A549 (cell line): ENCODE measurements at regions not wholly inside any gene's neighbourhood (a gene's known extent, or its start where the extent isn't known, plus 50 kb on each side); places are given as distances from the start of the nearest gene placed in this dataset.

ENCODE experiments used
- ATAC-seq, 2 experiments: fragments of 200-7000 bp in 1 of 2; fragments of >200 bp in 1 of 2; cut with Nextera tagmentation in 1 of 2; cut with Tn5 transposase in 1 of 2; 3 replicates each; pipeline versions ENCODE4 v1.8.0 to v1.9.1; 2018 to 2020; ENCODE audit warnings: mild to moderate bottlenecking in 1 of 2, moderate library complexity in 1 of 2
- CTCF ChIA-PET: fragments of 300-600 bp; sonication (Branson Sonifier 250); formaldehyde crosslinking; extraction: SDS; loops from one replicate; lab custom pipeline; 2021; ENCODE audit warnings: antibody characterized with exemption, inconsistent platforms; lab: Yijun Ruan, JAX
- POLR2A ChIA-PET: fragments of 350-600 bp; formaldehyde crosslinking; extraction: SDS; loops from one replicate; lab custom pipeline; 2021; ENCODE audit warnings: antibody characterized with exemption, inconsistent platforms; lab: Yijun Ruan, JAX
- DNase-seq, 2 experiments: peaks; one replicate each; pipeline versions ENCODE4 v3.0.0 to v3.0.0-alpha.2; 2011 to 2016; ENCODE audit warnings: low read depth in 1 of 2, low spot score in 1 of 2
- FAIRE-seq: peaks from 2 replicates; lab custom pipeline; 2011; peaks lifted over from hg19 to GRCh38; lab: Jason Lieb, UNC
- H3K27ac ChIP-seq, 2 experiments: fragments of >200 bp; sonication (Bioruptor Twin); formaldehyde crosslinking; 3 replicates each; pipeline ENCODE4 v1.5.1; 2016 to 2017
- H3K4me1 ChIP-seq: fragments of >200 bp; sonication (Bioruptor Twin); formaldehyde crosslinking; 3 replicates; pipeline ENCODE4 v1.6.1; 2016
- H3K4me2 ChIP-seq: fragments of >200 bp; sonication (Bioruptor Twin); formaldehyde crosslinking; 3 replicates; pipeline ENCODE4 v1.6.1; 2016
- H3K4me3 ChIP-seq: fragments of >200 bp; sonication (Bioruptor Twin); formaldehyde crosslinking; 3 replicates; pipeline ENCODE4 v1.5.1; 2016
- H3K9me3 ChIP-seq: fragments of >200 bp; sonication (Bioruptor Twin); formaldehyde crosslinking; 3 replicates; pipeline ENCODE4 v1.6.1; 2016
- BHLHE40 ChIP-seq: IDR thresholded peaks from 2 replicates; pipeline ENCODE4 v1.6.1; 2012; ENCODE audit warnings: low read depth, low read length, inconsistent platforms
- CBX2 ChIP-seq: fragments of 200-600 bp; sonication (generic); IDR thresholded peaks from 2 replicates; pipeline ENCODE4 v1.6.1; 2016; ENCODE audit warnings: low read depth, mild to moderate bottlenecking, borderline replicate concordance
- CBX8 ChIP-seq: fragments of 200-600 bp; sonication (generic); IDR thresholded peaks from 2 replicates; pipeline ENCODE4 v1.6.1; 2016
- CEBPB ChIP-seq, 2 experiments: fragments of >200 bp in 1 of 2; sonication (Bioruptor Twin) in 1 of 2; formaldehyde crosslinking in 1 of 2; IDR thresholded peaks; 2 replicates each; pipeline ENCODE4 v1.6.1; 2012 to 2016
- EHMT2 ChIP-seq: fragments of 200-600 bp; sonication (generic); IDR thresholded peaks from 2 replicates; pipeline ENCODE4 v1.6.1; 2016; ENCODE audit warnings: antibody characterized with exemption, low read depth, mild to moderate bottlenecking, moderate library complexity
- ESRRA ChIP-seq: fragments of 150-350 bp; IDR thresholded peaks from 2 replicates; pipeline ENCODE4 v1.6.1; 2014; ENCODE audit warnings: mild to moderate bottlenecking, low read length, borderline replicate concordance
- FOSB ChIP-seq: fragments of 250-450 bp; sonication (Bioruptor Pico); IDR thresholded peaks from 2 replicates; pipeline ENCODE4 v1.5.0; 2020; ENCODE audit warnings: mild to moderate bottlenecking, moderate library complexity
- GATA3 ChIP-seq: IDR thresholded peaks from 2 replicates; pipeline ENCODE4 v1.6.1; 2012; ENCODE audit warnings: borderline replicate concordance
- HES2 ChIP-seq: fragments of >200 bp; sonication (Bioruptor Twin); formaldehyde crosslinking; IDR thresholded peaks from 2 replicates; pipeline ENCODE4 v1.6.1; 2016
- HOXA7 ChIP-seq: fragments of 250-450 bp; sonication (Bioruptor Pico); IDR thresholded peaks from 2 replicates; pipeline ENCODE4 v1.5.0; 2020; ENCODE audit warnings: mild to moderate bottlenecking, moderate library complexity
- HOXB13 ChIP-seq: fragments of 250-450 bp; sonication (Bioruptor Pico); IDR thresholded peaks from 2 replicates; pipeline ENCODE4 v1.5.0; 2020; ENCODE audit warnings: low read depth, mild to moderate bottlenecking, moderate library complexity
- HOXB5 ChIP-seq: fragments of 250-450 bp; sonication (Bioruptor Pico); IDR thresholded peaks from 2 replicates; pipeline ENCODE4 v1.5.0; 2020; ENCODE audit warnings: mild to moderate bottlenecking, moderate library complexity
- JUNB ChIP-seq: fragments of >200 bp; sonication (Bioruptor Twin); formaldehyde crosslinking; IDR thresholded peaks from 2 replicates; pipeline ENCODE4 v1.6.1; 2016
- KDM1A ChIP-seq: fragments of 200-600 bp; sonication (generic); IDR thresholded peaks from 2 replicates; pipeline ENCODE4 v1.6.1; 2016; ENCODE audit warnings: low read depth, mild to moderate bottlenecking
- MAZ ChIP-seq: fragments of 150-350 bp; IDR thresholded peaks from 2 replicates; pipeline ENCODE4 v1.6.1; 2014; ENCODE audit warnings: antibody characterized with exemption, low read depth, low read length, borderline replicate concordance
- NFE2L2 ChIP-seq: fragments of 150-350 bp; conservative IDR thresholded peaks from 2 replicates; pipeline ENCODE4 v1.6.1; 2014; ENCODE audit warnings: low read length
- PHF8 ChIP-seq: fragments of 200-600 bp; sonication (generic); IDR thresholded peaks from 2 replicates; pipeline ENCODE4 v1.6.1; 2016; ENCODE audit warnings: low read depth, mild to moderate bottlenecking, antibody characterized with exemption, moderate library complexity, borderline replicate concordance
- POLR2A ChIP-seq: IDR thresholded peaks from 2 replicates; pipeline ENCODE4 v1.6.1; 2012; ENCODE audit warnings: mild to moderate bottlenecking, low read length
- RAD21 ChIP-seq, 2 experiments: fragments of >200 bp in 1 of 2; sonication (Bioruptor Twin) in 1 of 2; formaldehyde crosslinking in 1 of 2; IDR thresholded peaks in 1 of 2; conservative IDR thresholded peaks in 1 of 2; 2 replicates in 1 of 2; 3 replicates in 1 of 2; pipeline ENCODE4 v1.6.1; 2012 to 2018; ENCODE audit warnings: inconsistent platforms in 1 of 2
- REST ChIP-seq: fragments of 200-600 bp; sonication (generic); IDR thresholded peaks from 2 replicates; pipeline ENCODE4 v1.6.1; 2016; ENCODE audit warnings: antibody characterized with exemption, mild to moderate bottlenecking, moderate library complexity
- SMC3 ChIP-seq: fragments of >200 bp; sonication (Bioruptor Twin); formaldehyde crosslinking; IDR thresholded peaks from 3 replicates; pipeline ENCODE4 v1.6.1; 2018; ENCODE audit warnings: inconsistent platforms
- SREBF2 ChIP-seq: fragments of 450-650 bp; IDR thresholded peaks from 2 replicates; pipeline ENCODE4 v1.6.1; 2014; ENCODE audit warnings: mild to moderate bottlenecking, moderate library complexity
- TFCP2L1 ChIP-seq: fragments of 250-450 bp; sonication (Bioruptor Pico); IDR thresholded peaks from 2 replicates; pipeline ENCODE4 v1.5.0; 2021; ENCODE audit warnings: mild to moderate bottlenecking
- TP53 ChIP-seq: fragments of 250-450 bp; sonication (Bioruptor Pico); IDR thresholded peaks from 2 replicates; pipeline ENCODE4 v1.5.0; 2021; ENCODE audit warnings: mild to moderate bottlenecking, moderate library complexity
- ZC3H11A ChIP-seq: fragments of 450-650 bp; IDR thresholded peaks from 2 replicates; pipeline ENCODE4 v1.6.1; 2014; ENCODE audit warnings: antibody characterized with exemption, mild to moderate bottlenecking
- ZFP36 ChIP-seq: fragments of 450-650 bp; IDR thresholded peaks from 2 replicates; pipeline ENCODE4 v1.6.1; 2014; ENCODE audit warnings: borderline replicate concordance; ENCODE audit not compliant: partially characterized antibody
- WGBS: methylation state at CpG from one replicate; pipeline ENCODE4 v1.1.6; 2017; ENCODE audit errors: missing lambda C conversion rate; 5-methylcytosine and 5-hydroxymethylcytosine counted together
- TF ChIP-seq, protein P1 (sequence below): fragments of 450-650 bp; IDR thresholded peaks from 2 replicates; pipeline ENCODE4 v1.6.1; 2014; ENCODE audit warnings: antibody characterized with exemption
- TF ChIP-seq, protein P2 (sequence below): IDR thresholded peaks from 2 replicates; pipeline ENCODE4 v1.6.1; 2012; ENCODE audit warnings: low read depth, borderline replicate concordance

DNA sequence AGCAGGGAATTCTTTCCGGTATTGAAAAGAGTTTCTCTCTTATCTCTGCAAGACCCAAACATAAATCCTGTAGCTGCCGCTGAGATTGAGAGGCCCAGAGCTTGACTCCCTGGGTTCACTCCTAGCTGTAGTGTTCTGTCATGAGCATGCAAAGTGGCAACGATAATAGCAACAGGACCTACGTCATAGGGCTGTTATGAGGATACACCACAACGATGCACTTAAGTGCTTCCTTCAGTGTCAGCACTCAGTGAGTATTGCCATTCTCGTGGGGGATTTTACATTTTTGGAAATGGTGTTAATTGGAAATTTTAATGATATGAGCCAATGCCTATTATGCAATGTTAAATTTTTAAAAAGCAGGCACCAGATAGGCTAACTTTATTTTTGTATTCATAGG is 199.8 kb downstream of the CYLD start:
- Histone ChIP-seq H3K4me1 (no peaks in the 10 kb centered on the region), H3K9me3 (no peaks in the 10 kb centered on the region), H3K4me2 (no peak overlapping the region), H3K4me3 (no peak overlapping the region), H3K27ac (no peak overlapping the region)
- POLR2A ChIA-PET = no interaction called here
- CTCF ChIA-PET = no interaction called here
- ATAC-seq (no peak), FAIRE-seq (no peak), DNase-seq (no peak)
- 28% methylated on average over 6 of the region's 6 CpGs for WGBS
- no peak for TF ChIP-seq JUNB
- no peak for TF ChIP-seq MAZ
- no peak for TF ChIP-seq CBX8
- TF ChIP-seq CBX2 = no peak
- no peak for TF ChIP-seq HOXB13 (CRISPR knock-in tag)
- TF ChIP-seq, protein P1, sequence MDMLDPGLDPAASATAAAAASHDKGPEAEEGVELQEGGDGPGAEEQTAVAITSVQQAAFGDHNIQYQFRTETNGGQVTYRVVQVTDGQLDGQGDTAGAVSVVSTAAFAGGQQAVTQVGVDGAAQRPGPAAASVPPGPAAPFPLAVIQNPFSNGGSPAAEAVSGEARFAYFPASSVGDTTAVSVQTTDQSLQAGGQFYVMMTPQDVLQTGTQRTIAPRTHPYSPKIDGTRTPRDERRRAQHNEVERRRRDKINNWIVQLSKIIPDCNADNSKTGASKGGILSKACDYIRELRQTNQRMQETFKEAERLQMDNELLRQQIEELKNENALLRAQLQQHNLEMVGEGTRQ = no peak
- TF ChIP-seq NFE2L2 = no peak
- no peak for TF ChIP-seq PHF8
- no peak for TF ChIP-seq CEBPB (IDR thresholded peaks at IDR 0.05)
- no peak for TF ChIP-seq KDM1A

- ChIA-PET POLR2A (no interaction called here), CTCF (interaction anchor here (1.0 kb wide), 1 partner anchor 11 kb away, joined by 3 read pairs; no protein-coding TSS in a partner anchor)
- H3K9me3 ChIP-seq = no peaks in the 10 kb centered on the region
- FAIRE-seq = no peak
- no peaks in the 10 kb centered on the region for H3K4me1 ChIP-seq
- H3K27ac ChIP-seq = no peak overlapping the region
- no peak overlapping the region for H3K4me3 ChIP-seq
- 0% methylated on average over 7 of the region's 7 CpGs for WGBS
- no peak for ATAC-seq
- TF ChIP-seq EHMT2 = no peak
- no peak for TF ChIP-seq FOSB (CRISPR knock-in tag)
- no peak for TF ChIP-seq GATA3
- TF ChIP-seq KDM1A = no peak
- TF ChIP-seq TP53 (CRISPR knock-in tag) = no peak
- no peak overlapping the region for H3K4me2 ChIP-seq
- no peak for DNase-seq
Measured at GRCh38 chr16:50940275-50940854, 198.5 kb downstream of the CYLD start.

DNA sequence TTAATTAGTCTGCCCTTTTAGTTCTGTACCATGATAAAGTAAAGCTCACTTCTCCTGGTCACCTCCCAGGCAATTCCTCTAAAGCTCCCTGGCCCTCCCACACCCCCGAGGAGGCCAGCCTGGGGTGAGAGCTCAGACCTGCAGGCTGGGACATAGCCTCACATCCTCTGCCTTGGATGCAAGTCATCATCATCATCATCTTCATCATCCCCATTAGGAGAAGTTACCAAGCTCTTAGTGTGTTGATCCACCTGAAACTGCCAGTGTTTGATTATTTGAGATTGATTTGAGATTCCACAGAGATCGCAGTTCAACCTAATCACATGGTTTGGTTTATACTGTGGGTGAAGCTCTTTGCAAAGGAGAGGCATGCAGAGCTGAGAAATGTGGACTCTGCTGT is 197.5 kb downstream of the CYLD start:
- no peak overlapping the region for H3K4me2 ChIP-seq

DNA sequence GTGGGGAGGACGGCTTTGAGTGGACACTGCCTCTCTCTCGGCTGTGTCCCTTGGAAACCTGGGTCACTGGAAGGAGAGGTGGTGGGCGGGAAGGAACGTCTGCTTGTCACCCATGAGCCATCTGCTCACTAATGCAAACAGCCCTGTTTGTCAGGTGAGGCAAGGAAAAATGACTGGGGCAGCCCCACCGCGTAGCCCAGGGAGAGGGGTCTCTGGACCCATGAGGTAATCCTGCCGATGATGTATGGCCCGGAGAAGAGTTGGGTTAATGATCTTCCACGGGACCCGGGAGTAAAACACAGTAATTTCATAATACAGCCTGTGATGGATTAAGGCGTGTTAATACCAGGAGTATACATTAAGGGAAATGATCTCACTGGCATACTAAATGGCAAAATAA is 197.0 kb downstream of the CYLD start:
- Histone ChIP-seq H3K4me2 (no peak overlapping the region), H3K4me1 (no peaks in the 10 kb centered on the region), H3K27ac (no peak overlapping the region), H3K9me3 (no peaks in the 10 kb centered on the region), H3K4me3 (no peak overlapping the region)
- TF ChIP-seq KDM1A (no peak), SMC3 (no peak), CBX8 (no peak), REST (no peak), RAD21 (conservative IDR thresholded peaks at IDR 0.05 in 1 of 2, IDR thresholded peaks at IDR 0.05 in 1 of 2) (no peak), ESRRA (no peak), SREBF2 (no peak)
- TF ChIP-seq, protein P2, sequence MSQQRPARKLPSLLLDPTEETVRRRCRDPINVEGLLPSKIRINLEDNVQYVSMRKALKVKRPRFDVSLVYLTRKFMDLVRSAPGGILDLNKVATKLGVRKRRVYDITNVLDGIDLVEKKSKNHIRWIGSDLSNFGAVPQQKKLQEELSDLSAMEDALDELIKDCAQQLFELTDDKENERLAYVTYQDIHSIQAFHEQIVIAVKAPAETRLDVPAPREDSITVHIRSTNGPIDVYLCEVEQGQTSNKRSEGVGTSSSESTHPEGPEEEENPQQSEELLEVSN = no peak
- TF ChIP-seq, protein P1 = no peak
- DNase-seq (no peak), ATAC-seq (no peak), FAIRE-seq (no peak)
- ChIA-PET CTCF (interaction anchor here (1.0 to 1.2 kb wide), 2 partner anchors 10 to 24 kb away, joined by 3 read pairs; no protein-coding TSS in a partner anchor), POLR2A (no interaction called here)
- 13% methylated on average over 11 of the region's 11 CpGs for WGBS

More for the DNA sequence above, 197.5 kb downstream of the CYLD start:
- no peaks in the 10 kb centered on the region for H3K4me1 ChIP-seq
- ATAC-seq (no peak), FAIRE-seq (no peak), DNase-seq (no peak)
- POLR2A ChIA-PET = no interaction called here
- WGBS = 13% methylated on average over 2 of the region's 2 CpGs
- CTCF ChIA-PET = interaction anchor here (1.0 to 1.2 kb wide), 2 partner anchors 10 to 24 kb away, joined by 3 read pairs; no protein-coding TSS in a partner anchor
- H3K4me3 ChIP-seq = no peak overlapping the region
- H3K9me3 ChIP-seq = no peaks in the 10 kb centered on the region
- TF ChIP-seq KDM1A = no peak
- no peak for TF ChIP-seq FOSB (CRISPR knock-in tag)
- TF ChIP-seq ZC3H11A = no peak
- TF ChIP-seq SREBF2 = no peak
- TF ChIP-seq HOXB5 (CRISPR knock-in tag) = no peak
- TF ChIP-seq EHMT2 = no peak
- TF ChIP-seq TFCP2L1 (CRISPR knock-in tag) = no peak
- TF ChIP-seq ZFP36 = no peak
- no peak for TF ChIP-seq HES2
- no peak for TF ChIP-seq HOXA7
- no peak for TF ChIP-seq POLR2A
- TF ChIP-seq BHLHE40 = no peak
- H3K27ac ChIP-seq = no peak overlapping the region
